DMS114 treated with DMSO at 0.1 percent for 48 hours (cell line): ENCODE measurements at regions not wholly inside any gene's neighbourhood (a gene's known extent, or its start where the extent isn't known, plus 50 kb on each side); places are given as distances from the start of the nearest gene placed in this dataset.
"Not testable (repeated sequence)": the region's sequence is repeated elsewhere in the genome, so short reads cannot be mapped to it uniquely, and the experiment has no call there.

Source experiments
- DNase-seq: peaks from one replicate; lab custom pipeline; 2025; ENCODE audit not compliant: unreplicated experiment; lab: John Stamatoyannopoulos, UW

- DNase-seq, result no peak
Observed at GRCh38 chr6:85983032-85983659, 340.5 kb upstream of the SYNCRIP start.

- DNase-seq, result no peak
Observed at GRCh38 chr6:85977661-85978060, 335.0 kb upstream of the SYNCRIP start.

GRCh38 chr6:85975957-85976356 lies 333.3 kb upstream of the SYNCRIP start:
- DNase-seq, result no peak

GRCh38 chr6:85971238-85971637 lies 328.6 kb upstream of the SYNCRIP start:
- no peak for DNase-seq

- DNase-seq, result no peak
Observed at GRCh38 chr6:85966828-85967227, 324.1 kb upstream of the SYNCRIP start.

GRCh38 chr6:85961746-85962145 lies 319.1 kb upstream of the SYNCRIP start:
- no peak for DNase-seq

- no peak for DNase-seq
Observed at GRCh38 chr6:85961125-85961524, 318.4 kb upstream of the SYNCRIP start.

GRCh38 chr6:85948481-85948880 lies 305.8 kb upstream of the SYNCRIP start:
- no peak for DNase-seq

- no peak for DNase-seq
Observed at GRCh38 chr6:85945459-85946185, 302.9 kb upstream of the SYNCRIP start.

GRCh38 chr6:85944776-85945175 lies 302.1 kb upstream of the SYNCRIP start:
- DNase-seq, result no peak

- DNase-seq, result no peak
Observed at GRCh38 chr6:85942844-85943243, 300.2 kb upstream of the SYNCRIP start.

- DNase-seq, result no peak
Observed at GRCh38 chr6:85936916-85937315, 294.2 kb upstream of the SYNCRIP start.

GRCh38 chr6:85923013-85923430 lies 280.3 kb upstream of the SYNCRIP start:
- DNase-seq, result peak; percentile 57

GRCh38 chr6:85920782-85921181 lies 278.1 kb upstream of the SYNCRIP start:
- DNase-seq, result no peak

- no peak for DNase-seq
Observed at GRCh38 chr6:85917522-85917921, 274.8 kb upstream of the SYNCRIP start.

- DNase-seq, result no peak
Observed at GRCh38 chr6:85913001-85913400, 270.3 kb upstream of the SYNCRIP start.

GRCh38 chr6:85912582-85912981 lies 269.9 kb upstream of the SYNCRIP start:
- no peak for DNase-seq

GRCh38 chr6:85911067-85911466 lies 268.4 kb upstream of the SYNCRIP start:
- DNase-seq, result no peak

GRCh38 chr6:85908120-85908519 lies 265.4 kb upstream of the SYNCRIP start:
- not testable (repeated sequence) for DNase-seq

GRCh38 chr6:85892346-85892745 lies 249.7 kb upstream of the SYNCRIP start:
- no peak for DNase-seq

GRCh38 chr6:85887461-85887860 lies 244.8 kb upstream of the SYNCRIP start:
- no peak for DNase-seq

GRCh38 chr6:85868685-85869084 lies 226.0 kb upstream of the SYNCRIP start:
- no peak for DNase-seq

GRCh38 chr6:85867595-85867994 lies 224.9 kb upstream of the SYNCRIP start:
- DNase-seq, result no peak
